ENCODE measurements at regions not wholly inside any gene's neighbourhood (a gene's known extent, or its start where the extent isn't known, plus 50 kb on each side); places are given as distances from the start of the nearest gene placed in this dataset.

- no peaks in the 10 kb centered on the region for H3K27me3 ChIP-seq (ENCODE audit: low read length)
- ChIA-PET POLR2A (ENCODE audit: unreplicated experiment) (no interaction called here), CTCF (no interaction called here)
- no peaks in the 10 kb centered on the region for H3K79me2 ChIP-seq (ENCODE audit: low read length)
- ATAC-seq (no peak), DNase-seq (no peak)
- H3K36me3 ChIP-seq (ENCODE audit: low read depth, low read length) = no peaks in the 10 kb centered on the region
- H3K9me3 ChIP-seq (ENCODE audit: low read length) = no peaks in the 10 kb centered on the region
- H3K27ac ChIP-seq (ENCODE audit: low read length) = no peak overlapping the region
- no peak overlapping the region for H2AFZ ChIP-seq (ENCODE audit: low read length)
- TF ChIP-seq EZH2 (IDR thresholded peaks at IDR 0.05; ENCODE audit: low read length, unreplicated experiment) (no peak), EZH2phosphoT487 (IDR thresholded peaks at IDR 0.05; ENCODE audit: borderline replicate concordance, low read length) (no peak), CTCF (conservative IDR thresholded peaks at IDR 0.05; ENCODE audit: low read depth, low read length) (no peak)
- no peaks in the 10 kb centered on the region for H4K20me1 ChIP-seq (ENCODE audit: low read length)
- intact Hi-C loops (cut with micrococcal nuclease) = no loop called here
- H3F3A ChIP-seq (ENCODE audit: low read length, unreplicated experiment) = no peaks in the 10 kb centered on the region
- no peak overlapping the region for H3K9ac ChIP-seq (ENCODE audit: low read length)
- no peak overlapping the region for H3K4me2 ChIP-seq (ENCODE audit: low read length)
- no peaks in the 10 kb centered on the region for H3K9me2 ChIP-seq (replicated peaks; ENCODE audit: low read length)
- no TSS peak for BruUV-seq (replicated peaks)
- H3K4me1 ChIP-seq (ENCODE audit: insufficient read depth, low read length) = peaks cover 12% of the 10 kb centered on the region; the same call in 1 of the 2 replicates
- no peak overlapping the region for H3K4me3 ChIP-seq (ENCODE audit: low read length)
Measured at GRCh38 chr1:8222789-8223188, 95.1 kb upstream of the SLC45A1 start.

GRCh38 chr1:8219530-8219929 lies 98.4 kb upstream of the SLC45A1 start:
- Histone ChIP-seq H3K9me3 (ENCODE audit: low read length) (no peaks in the 10 kb centered on the region), H3K27me3 (ENCODE audit: low read length) (no peaks in the 10 kb centered on the region), H3K9me2 (replicated peaks; ENCODE audit: low read length) (no peaks in the 10 kb centered on the region), H3K36me3 (ENCODE audit: low read depth, low read length) (no peaks in the 10 kb centered on the region), H3K4me2 (ENCODE audit: low read length) (no peak overlapping the region), H2AFZ (ENCODE audit: low read length) (no peak overlapping the region), H3K27ac (ENCODE audit: low read length) (no peak overlapping the region), H3K9ac (ENCODE audit: low read length) (no peak overlapping the region), H3K4me3 (ENCODE audit: low read length) (no peak overlapping the region), H3F3A (ENCODE audit: low read length, unreplicated experiment) (no peaks in the 10 kb centered on the region), H3K4me1 (ENCODE audit: insufficient read depth, low read length) (peaks cover 10% of the 10 kb centered on the region), H4K20me1 (ENCODE audit: low read length) (no peaks in the 10 kb centered on the region), H3K79me2 (ENCODE audit: low read length) (no peaks in the 10 kb centered on the region)
- BruUV-seq (replicated peaks) = no TSS peak
- POLR2A ChIA-PET (ENCODE audit: unreplicated experiment) = no interaction called here
- DNase-seq (no peak), ATAC-seq (no peak)
- TF ChIP-seq EZH2phosphoT487 (IDR thresholded peaks at IDR 0.05; ENCODE audit: borderline replicate concordance, low read length) (no peak), EZH2 (IDR thresholded peaks at IDR 0.05; ENCODE audit: low read length, unreplicated experiment) (no peak), CTCF (conservative IDR thresholded peaks at IDR 0.05; ENCODE audit: low read depth, low read length) (no peak)
- intact Hi-C loops (cut with micrococcal nuclease) = no loop called here
- CTCF ChIA-PET = no interaction called here

- DNase-seq = no peak
- POLR2A ChIA-PET (ENCODE audit: unreplicated experiment) = no interaction called here
Measured at GRCh38 chr1:8218351-8219092, 99.4 kb upstream of the SLC45A1 start.

More at GRCh38 chr1:8218351-8219092, 99.4 kb upstream of the SLC45A1 start:
- no TSS peak for BruUV-seq (replicated peaks)
- H3K9me2 ChIP-seq (replicated peaks; ENCODE audit: low read length) = no peaks in the 10 kb centered on the region
- no peak for ATAC-seq
- no peaks in the 10 kb centered on the region for H3K9me3 ChIP-seq (ENCODE audit: low read length)
- no peak overlapping the region for H2AFZ ChIP-seq (ENCODE audit: low read length)
- H3K79me2 ChIP-seq (ENCODE audit: low read length) = no peaks in the 10 kb centered on the region
- H3K27ac ChIP-seq (ENCODE audit: low read length) = no peak overlapping the region
- H3K36me3 ChIP-seq (ENCODE audit: low read depth, low read length) = no peaks in the 10 kb centered on the region
- H3K9ac ChIP-seq (ENCODE audit: low read length) = no peak overlapping the region
- no peaks in the 10 kb centered on the region for H3K27me3 ChIP-seq (ENCODE audit: low read length)
- intact Hi-C loops (cut with micrococcal nuclease) = no loop called here
- H4K20me1 ChIP-seq (ENCODE audit: low read length) = no peaks in the 10 kb centered on the region
- H3K4me3 ChIP-seq (ENCODE audit: low read length) = no peak overlapping the region
- CTCF ChIA-PET = no interaction called here
- peaks cover 15% of the 10 kb centered on the region for H3K4me1 ChIP-seq (ENCODE audit: insufficient read depth, low read length)
- no peaks in the 10 kb centered on the region for H3F3A ChIP-seq (ENCODE audit: low read length, unreplicated experiment)
- TF ChIP-seq EZH2phosphoT487 (IDR thresholded peaks at IDR 0.05; ENCODE audit: borderline replicate concordance, low read length) (no peak), CTCF (conservative IDR thresholded peaks at IDR 0.05; ENCODE audit: low read depth, low read length) (no peak), EZH2 (IDR thresholded peaks at IDR 0.05; ENCODE audit: low read length, unreplicated experiment) (no peak)
- no peak overlapping the region for H3K4me2 ChIP-seq (ENCODE audit: low read length)
